Activated T-cell treated with anti-CD3 and anti-CD28 coated beads, Interleukin-2, amount 50 U/mL, for 24 hours (primary cell): ENCODE measurements at regions not wholly inside any gene's neighbourhood (a gene's known extent, or its start where the extent isn't known, plus 50 kb on each side); places are given as distances from the start of the nearest gene placed in this dataset.

Source experiments
- DNase-seq: peaks from one replicate; pipeline ENCODE4 v3.0.0-alpha.2; 2020
- H3K27ac Mint-ChIP-seq: 2 replicates; pipeline ENCODE4 v1.8.0; 2020; ENCODE audit warnings: mild to moderate bottlenecking, mixed read lengths
- H3K27me3 Mint-ChIP-seq: 2 replicates; pipeline ENCODE4 v1.8.0; 2020; ENCODE audit warnings: mixed read lengths
- H3K36me3 Mint-ChIP-seq: 2 replicates; pipeline ENCODE4 v1.8.0; 2020; ENCODE audit warnings: low read depth, mixed read lengths
- H3K4me1 Mint-ChIP-seq: 2 replicates; pipeline ENCODE4 v1.8.0; 2020; ENCODE audit warnings: low read depth, mixed read lengths
- H3K4me3 Mint-ChIP-seq: 2 replicates; pipeline ENCODE4 v1.8.0; 2020; ENCODE audit warnings: mild to moderate bottlenecking, moderate library complexity, mixed read lengths
- H3K9me3 Mint-ChIP-seq: 2 replicates; pipeline ENCODE4 v1.8.0; 2020; ENCODE audit warnings: mixed read lengths

DNA sequence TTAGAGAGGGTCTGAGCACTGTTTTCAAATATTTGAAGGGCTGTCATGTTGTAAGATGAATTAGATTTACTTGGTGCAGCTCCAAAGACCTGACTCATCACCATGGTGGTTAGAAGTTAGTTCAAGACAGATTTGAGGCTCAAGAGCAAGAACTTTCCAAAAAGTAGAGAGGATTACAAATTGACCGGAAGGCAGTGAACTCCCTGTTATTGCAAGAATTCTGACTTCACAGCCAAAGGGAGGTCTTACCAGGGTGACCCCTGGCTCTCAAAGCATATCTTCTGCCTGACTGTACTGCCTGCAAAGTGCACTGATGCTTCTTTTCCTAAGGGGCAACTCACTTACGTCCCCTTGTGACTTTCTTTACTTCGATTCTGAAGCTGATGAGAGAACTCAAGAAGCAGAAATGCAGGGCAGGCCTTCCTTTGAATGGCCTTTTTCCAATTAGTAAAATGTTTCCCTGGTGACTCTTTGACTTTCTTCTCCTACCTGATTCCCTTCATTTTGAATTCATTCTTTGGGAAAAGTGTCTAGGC lies 86.4 kb downstream of the NAV1 start:
- H3K27ac Mint-ChIP-seq = no peak overlapping the region
- no peaks in the 10 kb centered on the region for H3K9me3 Mint-ChIP-seq
- no peaks in the 10 kb centered on the region for H3K27me3 Mint-ChIP-seq
- no peaks in the 10 kb centered on the region for H3K4me1 Mint-ChIP-seq
- H3K4me3 Mint-ChIP-seq = no peak overlapping the region
- no peak for DNase-seq
- no peaks in the 10 kb centered on the region for H3K36me3 Mint-ChIP-seq

DNA sequence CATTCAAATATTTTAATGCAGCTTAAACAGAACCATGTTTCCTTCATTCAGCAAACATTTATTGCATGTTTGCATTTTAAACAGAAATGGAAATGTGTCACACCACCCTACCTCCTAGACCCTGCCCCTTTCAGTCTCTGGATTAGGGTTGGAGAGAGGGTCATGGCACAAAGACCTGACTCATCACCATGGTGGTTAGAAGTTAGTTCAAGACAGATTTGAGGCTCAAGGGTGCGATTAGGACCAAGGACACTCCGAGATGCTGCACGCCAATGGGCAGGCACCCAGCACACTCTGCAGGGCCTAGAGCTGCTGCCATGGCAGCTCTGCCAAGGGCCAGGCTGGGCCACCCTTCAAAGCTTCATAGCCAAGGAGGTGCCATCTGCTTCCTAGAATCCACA lies 86.9 kb downstream of the NAV1 start:
- Mint-ChIP-seq H3K9me3 (no peaks in the 10 kb centered on the region), H3K4me3 (no peak overlapping the region), H3K4me1 (no peaks in the 10 kb centered on the region), H3K27me3 (no peaks in the 10 kb centered on the region), H3K27ac (no peak overlapping the region), H3K36me3 (no peaks in the 10 kb centered on the region)
- DNase-seq = no peak

DNA sequence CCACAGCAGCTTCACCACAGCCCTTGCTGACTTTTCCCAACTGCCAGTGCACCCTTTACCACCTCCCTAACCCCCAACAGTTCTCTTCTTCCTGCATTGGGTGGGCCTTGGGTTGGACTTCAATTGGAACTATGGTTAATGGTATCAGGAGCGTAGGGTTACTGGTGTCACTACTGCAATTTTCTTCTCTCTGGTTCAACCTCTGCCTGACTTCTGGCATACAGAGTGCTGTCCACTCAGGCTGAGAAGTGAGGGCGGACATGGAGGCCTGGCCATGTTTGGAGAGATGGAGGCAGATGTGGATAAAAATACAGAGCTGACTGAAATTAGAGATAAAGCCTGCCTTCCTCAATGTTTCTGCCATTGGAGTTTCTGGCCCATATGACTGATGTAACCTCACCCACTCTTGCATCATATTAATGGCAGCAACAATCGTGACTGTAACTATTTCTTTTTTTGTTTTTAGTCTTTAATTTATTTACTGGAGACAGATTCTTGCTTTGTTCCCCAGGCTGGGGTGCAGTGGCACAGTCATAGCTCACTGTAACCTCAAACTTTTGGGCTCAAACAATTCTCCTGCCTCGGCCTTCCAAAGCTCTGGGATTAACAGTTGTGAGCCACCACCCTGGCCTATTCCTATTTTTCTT lies 87.8 kb downstream of the NAV1 start:
- H3K4me3 Mint-ChIP-seq = no peak overlapping the region
- no peaks in the 10 kb centered on the region for H3K36me3 Mint-ChIP-seq
- no peak for DNase-seq
- no peaks in the 10 kb centered on the region for H3K27me3 Mint-ChIP-seq
- H3K27ac Mint-ChIP-seq = no peak overlapping the region
- H3K9me3 Mint-ChIP-seq = no peaks in the 10 kb centered on the region
- no peaks in the 10 kb centered on the region for H3K4me1 Mint-ChIP-seq

DNA sequence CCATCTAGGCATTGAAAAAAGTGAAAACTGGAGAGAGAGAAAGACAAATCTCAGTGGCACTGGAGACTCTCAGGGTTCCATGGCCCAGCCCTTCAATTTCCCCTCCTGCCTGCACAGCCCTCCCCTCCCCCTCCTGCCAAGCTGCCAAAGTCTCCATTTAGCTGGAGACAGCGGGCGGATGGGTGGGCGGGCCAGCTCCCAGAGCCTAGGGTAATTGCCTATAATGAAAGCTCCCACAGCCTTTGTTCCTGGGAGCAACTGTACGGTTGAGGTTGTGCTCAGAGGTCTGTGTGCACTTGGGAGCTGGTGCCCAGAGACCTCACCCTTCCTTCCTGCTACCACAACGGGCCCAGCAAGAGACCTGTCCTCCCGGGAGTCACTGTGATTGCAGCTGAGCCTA lies 89.6 kb downstream of the NAV1 start:
- H3K36me3 Mint-ChIP-seq = no peaks in the 10 kb centered on the region
- no peak overlapping the region for H3K27ac Mint-ChIP-seq
- H3K4me3 Mint-ChIP-seq = no peak overlapping the region
- H3K9me3 Mint-ChIP-seq = no peaks in the 10 kb centered on the region
- H3K4me1 Mint-ChIP-seq = no peaks in the 10 kb centered on the region
- H3K27me3 Mint-ChIP-seq = no peaks in the 10 kb centered on the region
- no peak for DNase-seq

DNA sequence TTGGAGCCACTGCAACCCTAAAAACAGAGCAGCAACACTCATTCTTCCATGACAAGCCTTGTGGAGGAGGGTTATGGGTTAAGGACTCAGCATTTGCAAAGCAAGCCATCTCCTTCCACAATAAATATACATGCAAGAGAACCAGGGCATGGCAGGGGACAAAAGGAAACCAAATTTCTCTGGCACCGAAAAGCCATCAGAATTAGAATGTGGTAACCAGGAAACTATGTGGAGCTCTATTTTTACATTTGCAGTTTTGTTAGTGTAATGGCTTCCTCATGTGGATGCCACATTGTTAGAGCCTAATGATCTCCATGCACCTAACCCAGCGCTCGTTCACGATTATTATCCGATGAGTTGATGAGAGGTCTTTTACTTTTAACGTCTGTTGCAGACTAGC lies 91.7 kb downstream of the NAV1 start:
- no peaks in the 10 kb centered on the region for H3K36me3 Mint-ChIP-seq
- H3K27ac Mint-ChIP-seq = no peak overlapping the region
- H3K27me3 Mint-ChIP-seq = no peaks in the 10 kb centered on the region
- H3K9me3 Mint-ChIP-seq = no peaks in the 10 kb centered on the region
- no peak overlapping the region for H3K4me3 Mint-ChIP-seq
- no peaks in the 10 kb centered on the region for H3K4me1 Mint-ChIP-seq
- no peak for DNase-seq

DNA sequence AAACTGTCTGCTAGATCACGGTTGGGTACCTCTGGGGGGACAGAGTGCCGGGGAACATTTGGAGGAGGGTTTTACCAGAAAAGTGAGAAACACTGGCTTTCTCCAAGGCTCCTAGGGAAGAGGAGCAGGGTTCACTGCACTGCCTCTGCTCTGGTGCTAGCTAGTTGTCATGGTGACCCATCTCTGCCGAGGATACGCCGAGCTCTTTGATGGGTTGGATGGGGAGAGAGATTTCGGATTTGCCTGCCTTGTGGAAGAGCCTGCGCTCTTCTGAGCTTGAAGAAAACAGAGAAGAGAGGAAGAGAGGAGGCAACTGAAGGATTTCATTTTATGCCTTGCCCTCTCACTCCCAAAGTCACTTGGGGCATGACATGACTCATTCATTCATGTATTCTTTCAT lies 92.1 kb downstream of the NAV1 start:
- Mint-ChIP-seq H3K36me3 (no peaks in the 10 kb centered on the region), H3K27me3 (no peaks in the 10 kb centered on the region), H3K27ac (no peak overlapping the region), H3K4me1 (no peaks in the 10 kb centered on the region), H3K4me3 (no peak overlapping the region), H3K9me3 (no peaks in the 10 kb centered on the region)
- no peak for DNase-seq

DNA sequence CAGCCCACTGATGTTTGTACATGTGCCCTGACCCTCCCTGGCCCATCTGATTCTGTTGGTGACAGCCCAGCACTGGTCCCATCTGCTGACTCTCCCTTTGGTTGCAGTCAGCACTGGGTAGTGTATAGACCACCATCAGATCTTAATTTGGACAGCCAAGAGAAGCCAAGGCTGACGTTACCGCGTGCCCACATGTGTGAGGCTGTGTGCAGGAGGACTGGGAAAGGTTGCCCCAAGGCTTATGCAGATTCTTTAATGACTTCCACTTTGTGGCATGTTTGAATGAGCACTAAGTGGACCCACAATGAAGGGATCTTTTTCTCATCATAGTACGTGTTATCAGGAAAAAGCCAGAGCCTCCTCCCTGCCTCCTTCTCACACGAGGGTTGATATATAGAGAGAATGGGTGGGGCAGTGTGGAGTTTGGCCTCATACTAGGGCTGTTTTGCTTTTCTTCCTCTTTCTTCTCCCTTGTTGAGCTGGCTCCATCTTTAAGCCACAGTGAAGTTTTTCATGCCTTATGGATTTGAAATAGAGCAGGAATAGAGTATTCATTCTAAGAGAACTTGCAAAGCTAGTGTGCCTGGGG lies 93.5 kb downstream of the NAV1 start:
- no peak overlapping the region for H3K27ac Mint-ChIP-seq
- H3K4me1 Mint-ChIP-seq = no peaks in the 10 kb centered on the region
- no peaks in the 10 kb centered on the region for H3K36me3 Mint-ChIP-seq
- H3K4me3 Mint-ChIP-seq = no peak overlapping the region
- no peaks in the 10 kb centered on the region for H3K27me3 Mint-ChIP-seq
- DNase-seq = no peak
- no peaks in the 10 kb centered on the region for H3K9me3 Mint-ChIP-seq

DNA sequence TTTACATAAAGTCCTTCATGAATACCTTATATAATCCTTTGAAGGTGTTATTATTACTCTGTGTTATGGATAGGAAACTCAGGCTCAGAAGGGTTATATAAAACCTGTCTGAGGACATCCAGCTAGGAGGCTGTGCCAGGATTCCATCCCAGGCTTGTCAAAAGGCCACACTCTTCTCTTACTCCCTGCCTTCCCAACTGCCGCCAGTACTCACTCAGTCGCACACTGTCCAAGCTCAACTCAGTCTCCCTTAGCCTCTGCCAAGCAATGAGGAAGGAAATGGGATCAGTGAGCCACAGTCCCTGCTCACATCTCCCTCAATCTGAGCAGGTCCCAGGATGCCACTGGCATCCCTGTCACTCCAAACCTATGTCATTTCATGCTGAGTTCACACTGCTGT lies 94.4 kb downstream of the NAV1 start:
- Mint-ChIP-seq H3K27ac (no peak overlapping the region), H3K36me3 (no peaks in the 10 kb centered on the region), H3K9me3 (no peaks in the 10 kb centered on the region), H3K4me3 (no peak overlapping the region), H3K4me1 (no peaks in the 10 kb centered on the region), H3K27me3 (no peaks in the 10 kb centered on the region)
- DNase-seq = no peak

DNA sequence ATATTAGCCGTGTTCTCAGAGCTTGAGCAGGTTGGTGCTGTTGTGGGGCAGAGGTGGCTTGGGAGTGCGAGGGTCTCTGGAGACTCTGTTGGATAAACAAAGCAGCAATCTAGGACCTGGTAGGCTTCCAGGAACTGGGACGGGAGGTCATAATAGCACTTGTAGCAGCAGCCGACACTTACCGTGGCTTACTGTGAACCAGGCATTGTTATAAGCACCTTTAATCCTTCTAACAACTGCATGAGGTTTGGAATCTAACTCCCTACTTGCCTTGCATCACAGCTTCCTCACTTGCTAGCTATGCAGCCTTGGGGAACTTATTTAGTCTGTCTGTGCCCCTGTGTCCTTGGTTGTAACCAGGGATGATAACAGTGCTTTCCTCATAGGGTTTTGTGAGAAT lies 94.9 kb downstream of the NAV1 start:
- Mint-ChIP-seq H3K9me3 (no peaks in the 10 kb centered on the region), H3K4me3 (no peak overlapping the region), H3K27ac (no peak overlapping the region), H3K27me3 (no peaks in the 10 kb centered on the region), H3K36me3 (no peaks in the 10 kb centered on the region), H3K4me1 (no peaks in the 10 kb centered on the region)
- DNase-seq = no peak

DNA sequence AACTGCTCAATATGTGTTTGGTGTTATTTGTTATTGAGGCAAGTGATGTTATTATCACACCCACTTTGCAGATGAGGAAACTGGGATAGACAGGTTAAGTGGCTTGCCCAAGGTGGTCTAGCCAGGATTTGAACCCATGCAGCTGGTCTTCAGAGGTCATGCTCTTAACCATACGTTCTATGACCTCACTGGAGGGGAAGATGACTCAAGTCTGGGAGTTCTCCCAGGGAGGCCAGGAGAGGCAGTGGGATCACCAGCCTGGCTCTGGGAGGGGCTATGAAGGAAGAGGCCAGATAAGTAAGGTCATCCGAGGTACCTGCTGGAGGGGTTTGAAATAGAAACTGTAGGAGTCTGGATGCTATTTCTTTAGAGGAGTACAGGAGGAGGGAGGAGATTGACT lies 95.3 kb downstream of the NAV1 start:
- Mint-ChIP-seq H3K4me1 (no peaks in the 10 kb centered on the region), H3K36me3 (no peaks in the 10 kb centered on the region), H3K27me3 (no peaks in the 10 kb centered on the region), H3K9me3 (no peaks in the 10 kb centered on the region), H3K27ac (no peak overlapping the region), H3K4me3 (no peak overlapping the region)
- DNase-seq = no peak

DNA sequence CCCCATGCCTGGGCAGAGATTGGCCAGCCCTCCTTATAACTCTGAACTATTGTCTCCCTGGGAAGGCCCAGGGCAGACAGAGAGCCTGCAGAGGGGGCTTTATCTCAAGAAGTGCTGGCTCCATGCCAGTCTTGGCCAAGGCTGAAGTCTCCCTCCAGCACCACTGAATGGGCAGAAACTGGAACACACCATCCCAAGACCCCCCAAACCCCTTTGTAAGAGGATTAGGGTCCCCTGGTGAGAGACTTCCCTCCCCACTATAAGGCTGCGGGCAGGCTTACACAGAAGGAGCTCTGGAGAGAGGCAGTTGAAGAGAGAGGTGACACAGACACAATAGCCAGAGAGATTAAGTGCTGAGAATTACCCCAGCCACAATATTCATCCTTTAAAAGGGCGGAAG lies 97.2 kb downstream of the NAV1 start:
- no peaks in the 10 kb centered on the region for H3K27me3 Mint-ChIP-seq
- H3K36me3 Mint-ChIP-seq = no peaks in the 10 kb centered on the region
- no peaks in the 10 kb centered on the region for H3K9me3 Mint-ChIP-seq
- H3K27ac Mint-ChIP-seq = no peak overlapping the region
- no peaks in the 10 kb centered on the region for H3K4me1 Mint-ChIP-seq
- no peak overlapping the region for H3K4me3 Mint-ChIP-seq
- DNase-seq = no peak

DNA sequence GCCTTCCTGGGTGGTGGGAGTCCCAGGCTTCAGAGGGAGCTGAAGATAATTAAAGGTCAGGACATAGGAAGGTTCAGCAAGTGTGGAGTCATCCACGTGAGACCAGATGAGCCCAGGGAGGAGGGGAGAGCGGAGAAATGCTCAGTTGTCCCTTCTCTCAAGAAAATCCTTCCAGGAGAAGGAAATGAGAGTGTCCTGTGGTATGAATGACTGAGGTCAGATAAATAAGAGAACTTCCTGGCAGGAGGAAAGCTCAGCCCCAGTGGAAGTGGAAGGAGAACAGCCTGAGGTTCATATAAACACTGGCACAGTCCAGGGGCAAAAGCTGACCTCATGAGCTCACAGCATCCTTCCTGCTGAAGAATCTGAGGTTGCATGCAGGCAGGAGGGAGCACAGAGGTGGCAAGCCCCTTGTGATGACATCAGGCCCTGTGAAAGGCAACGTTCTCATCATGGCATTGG lies 97.6 kb downstream of the NAV1 start:
- DNase-seq = no peak
- Mint-ChIP-seq H3K27me3 (no peaks in the 10 kb centered on the region), H3K36me3 (no peaks in the 10 kb centered on the region), H3K9me3 (no peaks in the 10 kb centered on the region), H3K27ac (no peak overlapping the region), H3K4me1 (no peaks in the 10 kb centered on the region), H3K4me3 (no peak overlapping the region)

DNA sequence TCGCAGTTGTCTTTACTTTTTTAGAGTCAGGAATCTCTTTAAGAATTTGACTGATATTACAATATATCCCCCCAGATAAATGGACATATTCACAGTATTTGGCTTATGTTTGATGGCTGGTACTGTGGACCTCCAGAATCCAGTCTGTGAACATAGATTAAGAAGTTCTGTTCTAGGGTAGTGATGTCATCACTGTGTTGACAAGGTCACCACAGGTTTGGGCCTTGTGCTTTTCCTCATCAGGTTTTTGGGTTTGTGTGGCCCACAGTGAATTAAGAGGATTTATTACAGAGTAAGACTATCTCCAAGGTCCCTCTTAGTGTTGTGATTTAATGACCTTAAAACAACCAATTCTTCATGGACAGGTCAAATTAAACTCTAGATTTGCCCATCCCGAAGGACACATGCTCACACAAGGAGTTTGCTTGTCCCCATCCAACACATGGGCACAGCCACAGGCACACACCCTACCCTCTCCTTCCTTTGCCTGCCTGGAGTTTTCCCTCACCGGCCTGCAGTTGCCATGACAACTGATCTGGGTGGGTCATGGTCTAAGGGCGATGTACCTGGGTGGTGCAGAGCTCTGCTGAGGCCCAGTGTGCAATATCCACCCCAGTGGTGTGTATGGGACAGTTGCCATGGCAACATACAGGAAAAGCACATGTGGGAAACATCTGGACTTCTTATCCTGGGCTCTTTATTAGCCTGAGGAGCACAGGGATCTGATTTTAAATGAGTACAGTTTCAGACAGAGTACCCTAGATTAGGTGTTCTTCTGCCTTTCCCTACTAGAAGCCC lies 98.6 kb downstream of the NAV1 start:
- Mint-ChIP-seq H3K36me3 (no peaks in the 10 kb centered on the region), H3K4me3 (no peak overlapping the region), H3K27ac (no peak overlapping the region), H3K4me1 (no peaks in the 10 kb centered on the region), H3K27me3 (no peaks in the 10 kb centered on the region), H3K9me3 (no peaks in the 10 kb centered on the region)
- DNase-seq = no peak

DNA sequence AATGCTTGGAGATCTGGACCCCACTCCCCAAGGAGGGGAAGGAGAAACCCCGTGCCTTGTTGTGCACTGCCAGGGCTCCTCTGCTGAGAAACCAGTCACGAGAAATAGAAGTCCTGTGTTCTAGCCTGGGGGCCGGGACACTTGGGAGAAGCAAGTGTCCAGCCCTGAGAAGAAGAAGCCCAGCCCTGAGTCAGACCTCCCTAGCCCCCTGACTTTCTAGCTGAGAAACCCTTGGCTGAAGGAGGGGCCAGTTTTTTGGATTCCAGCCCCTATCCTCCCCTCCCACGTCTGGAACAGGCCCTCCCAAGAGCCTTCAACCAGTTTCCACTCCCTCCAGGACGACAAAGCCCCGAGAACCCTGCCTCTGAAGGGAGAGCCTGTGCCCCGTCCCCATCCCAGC lies 100.5 kb downstream of the NAV1 start:
- Mint-ChIP-seq H3K27ac (no peak overlapping the region), H3K9me3 (no peaks in the 10 kb centered on the region), H3K27me3 (no peaks in the 10 kb centered on the region), H3K4me3 (no peak overlapping the region), H3K36me3 (no peaks in the 10 kb centered on the region), H3K4me1 (no peaks in the 10 kb centered on the region)
- DNase-seq = no peak

DNA sequence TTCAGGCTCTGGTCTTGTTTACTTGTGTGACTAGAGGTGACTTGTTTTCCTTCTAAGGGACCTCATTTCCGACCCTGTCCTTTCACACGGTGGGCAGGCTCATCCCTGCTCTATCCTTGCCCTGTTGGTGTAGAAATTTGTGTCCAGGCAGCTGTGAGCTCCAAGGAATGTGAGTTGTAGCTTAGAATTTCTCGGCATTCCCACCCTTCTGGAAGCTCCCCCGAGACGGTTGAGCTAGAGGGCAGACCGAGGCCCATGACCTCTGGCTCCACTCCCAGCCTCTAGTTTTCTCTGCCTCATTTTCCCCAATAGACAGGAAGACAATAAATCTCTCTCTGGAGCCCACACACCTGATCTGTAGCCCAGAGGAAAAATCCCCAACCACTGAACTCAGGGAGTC lies 100.9 kb downstream of the NAV1 start:
- no peak for DNase-seq
- Mint-ChIP-seq H3K4me3 (no peak overlapping the region), H3K27ac (no peak overlapping the region), H3K9me3 (no peaks in the 10 kb centered on the region), H3K27me3 (peaks cover 4% of the 10 kb centered on the region), H3K4me1 (no peaks in the 10 kb centered on the region), H3K36me3 (no peaks in the 10 kb centered on the region)
